HG02571 (cell line): ENCODE measurements at regions not wholly inside any gene's neighbourhood (a gene's known extent, or its start where the extent isn't known, plus 50 kb on each side); places are given as distances from the start of the nearest gene placed in this dataset.
"Not testable (repeated sequence)": the region's sequence is repeated elsewhere in the genome, so short reads cannot be mapped to it uniquely, and the experiment has no call there.

Source experiments
- ATAC-seq: cut with Tn5 transposase; IDR thresholded peaks from one replicate; pipeline ENCODE4 v1.9.1; 2021; ENCODE audit warnings: mild to moderate bottlenecking, moderate library complexity; ENCODE audit not compliant: unreplicated experiment

DNA sequence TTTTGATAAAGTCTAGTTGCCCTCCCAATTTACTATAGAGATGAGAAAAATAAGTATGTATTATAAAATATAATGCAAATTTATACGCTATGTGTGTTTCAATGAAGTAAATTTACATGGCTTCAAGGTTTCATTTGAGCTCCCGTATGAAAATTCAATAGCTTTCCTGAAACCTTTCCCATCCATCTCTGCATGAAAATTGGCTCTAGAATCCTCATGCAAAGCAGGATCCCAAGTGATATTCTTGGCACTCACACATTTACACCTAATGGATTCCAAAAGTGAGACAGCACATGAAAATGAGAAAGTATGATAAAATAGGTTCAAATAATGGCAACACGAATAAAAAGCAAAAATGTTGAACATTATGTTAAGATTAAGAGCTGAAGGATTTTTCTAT is 1595.8 kb upstream of the SEL1L start:
- no peak for ATAC-seq

- no peak for ATAC-seq
Observed at GRCh38 chr14:83133981-83134645, 1600.5 kb upstream of the SEL1L start.

DNA sequence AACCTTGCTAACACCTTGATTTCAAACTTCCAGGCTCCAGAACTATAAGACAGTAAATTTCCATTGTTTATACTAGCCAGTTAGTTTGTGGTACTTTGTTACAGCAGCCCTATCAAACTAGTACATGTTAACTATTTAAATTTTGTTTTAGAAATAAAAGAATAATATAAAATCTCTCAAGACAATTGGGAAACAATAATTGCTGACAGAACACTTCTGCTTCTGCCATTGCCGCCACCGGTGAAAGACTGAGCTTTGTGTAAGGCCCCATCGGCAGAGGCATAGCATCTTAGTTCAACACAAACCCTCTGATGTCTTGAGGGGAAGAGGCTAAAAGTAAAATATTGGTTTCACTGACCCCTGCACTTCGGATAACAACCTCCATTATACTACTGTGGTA is 1607.1 kb upstream of the SEL1L start:
- ATAC-seq, result no peak

DNA sequence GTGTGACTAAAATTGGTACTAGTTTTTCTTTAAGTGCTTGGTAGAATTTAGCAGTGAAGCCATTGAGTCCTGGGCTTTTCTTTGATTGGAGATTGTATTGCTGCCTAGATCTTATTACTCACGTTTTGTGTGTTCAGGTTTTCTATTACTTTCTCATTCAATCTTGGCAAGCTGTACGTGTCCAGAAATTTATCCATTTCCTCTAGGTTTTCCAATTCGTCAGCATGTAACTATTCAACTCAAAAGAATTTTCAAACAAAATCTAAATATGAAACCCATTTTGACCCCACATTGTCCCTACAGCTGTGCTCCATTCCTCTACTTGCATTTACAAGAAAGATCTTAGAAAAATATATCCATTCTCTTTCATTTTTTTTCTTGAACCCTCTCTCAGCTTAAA is 1613.4 kb upstream of the SEL1L start:
- no peak for ATAC-seq

DNA sequence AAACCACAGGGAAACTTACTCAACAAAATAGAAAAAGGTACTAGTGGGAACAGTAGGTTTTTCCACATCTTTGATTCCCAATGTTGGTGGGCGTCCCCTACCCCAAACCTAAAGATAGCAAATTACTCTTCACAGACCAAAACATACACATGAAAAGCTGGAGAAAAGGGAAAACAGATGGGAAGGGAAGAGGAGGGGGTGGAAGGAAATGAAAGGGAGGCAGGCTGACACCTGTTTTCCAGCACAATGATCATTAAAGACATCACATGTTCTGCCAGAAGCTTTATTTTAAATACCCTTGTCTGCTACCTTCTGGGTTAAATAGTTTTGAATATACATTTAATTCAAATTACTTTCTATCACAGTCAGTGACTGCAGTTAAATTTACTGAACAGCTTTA is 1617.9 kb upstream of the SEL1L start:
- no peak for ATAC-seq

DNA sequence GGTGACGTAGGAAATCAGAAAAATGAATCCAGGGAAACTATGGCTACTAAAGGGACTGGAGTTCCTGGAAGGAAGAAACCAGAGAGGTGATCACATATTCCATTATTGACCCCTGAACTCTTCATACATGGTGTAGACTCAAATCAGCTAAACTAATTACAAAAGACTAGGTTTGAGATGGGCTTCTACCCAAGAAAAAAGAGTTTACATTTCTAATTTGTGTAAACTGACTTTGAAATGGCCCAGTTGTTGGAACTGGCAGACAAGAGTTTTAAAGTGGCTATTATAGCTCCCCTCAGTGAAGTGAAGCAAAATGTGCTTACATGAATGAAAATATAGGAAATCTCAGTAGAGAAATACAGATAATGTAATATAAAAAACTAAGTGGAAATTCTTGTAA is 1619.4 kb upstream of the SEL1L start:
- no peak for ATAC-seq

DNA sequence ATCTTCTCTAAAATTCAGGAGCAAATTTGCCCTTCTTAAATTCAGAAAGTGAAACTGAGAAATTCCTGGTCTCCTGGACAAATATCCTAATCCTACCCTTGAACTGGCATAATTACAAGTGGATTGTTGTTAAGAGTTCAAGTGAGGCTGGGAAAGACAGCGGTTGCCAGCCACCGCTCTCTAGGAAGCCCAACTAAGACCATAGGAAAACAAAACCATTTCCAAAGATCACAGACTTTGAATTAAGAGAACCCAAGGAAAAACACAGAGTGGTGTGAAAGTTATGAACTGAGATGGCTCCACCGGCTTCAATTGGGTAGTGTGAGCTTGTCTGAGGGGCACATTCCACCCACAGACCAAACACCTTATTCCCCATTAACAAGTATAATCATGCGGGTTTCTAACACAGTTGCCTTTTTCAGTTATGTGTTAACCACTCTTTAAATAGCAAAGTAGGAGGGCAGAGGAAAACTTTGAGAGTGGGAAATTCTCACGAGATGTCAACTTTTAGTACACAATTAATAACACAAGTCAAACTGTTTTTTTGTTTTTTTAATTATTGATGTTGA is 1628.8 kb upstream of the SEL1L start:
- ATAC-seq, result no peak

GRCh38 chr14:83163016-83163415 is 1629.4 kb upstream of the SEL1L start:
- no peak for ATAC-seq

GRCh38 chr14:83164016-83164415 is 1630.4 kb upstream of the SEL1L start:
- ATAC-seq, result no peak

DNA sequence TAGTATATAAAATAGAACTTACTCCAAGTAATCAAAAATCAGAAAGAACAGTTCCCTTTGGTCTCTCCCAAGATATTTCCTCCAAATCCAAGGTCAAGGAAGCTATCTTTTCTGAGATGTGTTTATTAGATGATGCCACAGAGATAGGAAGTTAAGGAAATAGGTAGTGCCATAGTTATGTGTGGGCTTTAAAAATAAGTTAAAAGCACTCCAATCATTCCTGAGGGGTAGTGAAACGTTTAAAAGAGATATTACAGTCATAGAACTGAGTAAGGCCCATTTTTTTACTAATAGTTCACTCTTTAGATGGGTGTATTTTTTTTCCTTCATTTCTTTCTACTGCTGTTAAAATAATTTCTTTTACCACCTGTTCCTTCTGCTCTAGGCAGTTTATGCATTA is 1630.9 kb upstream of the SEL1L start:
- no peak for ATAC-seq

- ATAC-seq, result no peak
Observed at GRCh38 chr14:83170165-83170564, 1636.5 kb upstream of the SEL1L start.

GRCh38 chr14:83171761-83172160 is 1638.1 kb upstream of the SEL1L start:
- ATAC-seq, result no peak

DNA sequence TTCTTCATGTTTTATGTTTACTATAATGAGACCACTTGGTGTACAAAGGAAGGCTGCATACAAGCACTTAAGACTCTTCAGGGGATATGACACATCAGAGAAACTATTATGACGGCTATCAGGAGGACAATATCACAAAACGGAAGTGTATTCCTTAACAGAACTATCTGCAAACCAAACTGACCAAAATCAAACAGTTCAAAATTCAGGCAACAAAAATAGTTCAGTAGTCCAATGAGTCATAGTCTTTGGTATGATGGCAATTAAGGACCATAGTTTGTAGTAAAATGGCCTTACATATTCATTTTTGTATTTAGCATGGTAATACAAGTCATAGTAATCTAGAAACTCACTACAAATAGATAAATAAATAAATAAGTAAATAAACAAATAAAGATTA is 1638.7 kb upstream of the SEL1L start:
- ATAC-seq, result no peak

GRCh38 chr14:83173687-83174086 is 1640.0 kb upstream of the SEL1L start:
- no peak for ATAC-seq

DNA sequence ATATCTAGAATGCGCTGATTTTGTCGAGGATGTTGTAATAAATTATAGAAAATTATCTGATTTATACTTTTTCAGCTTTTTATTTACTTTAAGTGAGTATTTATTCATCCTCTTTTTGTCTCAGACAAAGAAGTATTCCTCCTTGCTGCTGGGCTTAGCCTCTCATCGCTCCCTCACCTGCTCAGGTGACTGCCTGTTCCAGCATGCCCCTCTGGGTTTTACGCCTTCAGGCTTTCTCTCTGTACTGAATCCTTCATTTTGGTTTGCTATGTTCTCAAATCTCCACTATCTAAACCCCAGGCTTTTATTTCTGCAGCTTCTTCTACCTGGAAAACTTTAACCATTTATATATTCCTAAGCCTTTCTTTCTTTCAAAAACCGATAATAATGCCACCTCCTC is 1650.9 kb upstream of the SEL1L start:
- no peak for ATAC-seq

DNA sequence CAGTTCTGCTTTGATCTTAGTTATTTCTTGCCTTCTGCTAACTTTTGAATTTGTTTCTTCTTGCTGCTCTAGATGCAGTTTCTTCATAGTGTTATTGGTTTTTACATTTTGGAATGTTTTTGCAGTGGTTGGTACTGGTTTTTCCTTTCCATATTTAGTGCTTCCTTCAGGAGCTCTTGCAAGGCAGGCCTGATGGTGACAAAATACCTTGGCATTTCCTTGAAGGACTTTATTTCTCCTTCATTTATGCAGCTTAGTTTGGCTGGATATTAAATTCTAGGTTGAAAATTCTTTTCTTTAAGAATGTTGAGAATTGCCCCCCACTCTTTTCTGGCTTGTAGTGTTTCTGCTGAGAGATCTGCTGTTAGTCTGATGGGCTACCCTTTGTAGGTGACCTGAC is 1654.7 kb upstream of the SEL1L start:
- ATAC-seq, result not testable (repeated sequence)

DNA sequence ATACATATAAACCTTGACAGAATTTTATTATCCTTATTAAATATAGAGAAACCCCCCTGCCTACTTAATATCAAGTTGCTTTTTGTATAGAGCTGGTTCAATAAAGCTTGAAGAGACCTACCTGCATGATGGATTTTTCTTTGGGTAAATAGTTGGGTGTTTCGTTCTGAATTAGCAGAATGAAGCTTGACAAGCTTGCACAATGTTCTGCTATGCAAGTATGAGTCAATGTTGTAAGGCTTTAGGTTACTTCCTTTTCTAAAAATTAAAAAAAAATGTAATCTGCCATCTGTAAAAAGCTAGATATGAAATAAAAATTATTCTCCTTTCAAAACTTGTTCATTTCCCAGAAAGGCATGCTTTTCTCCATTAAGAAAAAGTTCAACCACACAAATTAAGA is 1662.6 kb upstream of the SEL1L start:
- ATAC-seq, result no peak

- no peak for ATAC-seq
Observed at GRCh38 chr14:83197271-83197670, 1663.6 kb upstream of the SEL1L start.

DNA sequence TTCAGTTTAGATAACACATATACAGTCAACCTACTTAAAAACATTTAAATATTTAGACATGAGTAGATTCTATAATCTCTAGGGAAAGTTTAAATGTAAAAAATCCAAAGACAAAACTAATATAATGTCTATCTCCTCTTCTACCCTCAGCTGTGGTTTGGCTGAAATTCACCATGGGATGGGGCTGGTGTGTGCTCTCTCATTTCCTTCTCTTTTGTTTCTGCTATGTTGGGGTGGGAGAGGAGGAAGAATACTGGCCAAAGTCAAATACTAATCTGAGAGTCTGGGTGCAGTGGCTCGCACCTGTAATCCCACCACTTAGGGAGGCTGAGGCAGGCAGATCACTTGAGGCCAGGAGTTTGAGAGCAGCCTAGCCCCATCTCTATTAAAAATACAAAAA is 1673.9 kb upstream of the SEL1L start:
- no peak for ATAC-seq

DNA sequence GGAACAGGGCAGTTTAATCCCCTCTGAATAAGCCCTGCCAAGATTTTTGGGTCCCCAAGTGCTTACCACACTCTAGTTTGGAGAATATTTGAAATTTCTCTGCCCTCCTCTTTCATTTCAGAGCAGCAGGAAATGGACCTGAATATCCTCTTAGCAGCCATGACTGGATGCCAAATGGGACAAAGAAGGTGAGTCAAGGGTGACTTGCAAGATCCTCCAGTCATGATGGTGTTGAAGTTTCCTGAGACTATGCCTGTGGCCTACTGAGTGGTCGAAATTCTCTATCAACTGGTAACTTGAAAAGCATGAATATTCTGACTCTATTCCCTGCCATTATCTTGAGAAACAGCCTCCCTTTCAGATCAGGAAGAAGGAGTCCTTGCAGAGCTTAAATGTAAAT is 1674.7 kb upstream of the SEL1L start:
- ATAC-seq, result no peak

- ATAC-seq, result no peak
Observed at GRCh38 chr14:83217492-83217891, 1683.8 kb upstream of the SEL1L start.

- ATAC-seq, result no peak
Observed at GRCh38 chr14:83247924-83248639, 1714.4 kb upstream of the SEL1L start.
